WTC11 (cell line): ENCODE measurements at regions not wholly inside any gene's neighbourhood (a gene's known extent, or its start where the extent isn't known, plus 50 kb on each side); places are given as distances from the start of the nearest gene placed in this dataset.

Experiments
- ATAC-seq: fragments of 200-7000 bp; cut with Tn5 transposase; 2 replicates; pipeline ENCODE4 v1.10.0; 2021; ENCODE audit warnings: mild to moderate bottlenecking, moderate library complexity
- CTCF ChIA-PET: fragments of 300-600 bp; sonication (Branson Sonifier 250); formaldehyde crosslinking; loops from one replicate; lab custom pipeline; 2021; ENCODE audit warnings: antibody characterized with exemption; lab: Charles Lee
- POLR2A ChIA-PET: fragments of 350-600 bp; sonication (Branson Sonifier 250); formaldehyde crosslinking; loops from one replicate; lab custom pipeline; 2021; ENCODE audit warnings: antibody characterized with exemption; lab: Charles Lee
- DNase-seq: peaks from one replicate; pipeline ENCODE4 v3.0.0; 2021; ENCODE audit warnings: low spot score
- H3K27ac Mint-ChIP-seq: 2 replicates; pipeline ENCODE4 v1.8.0; 2021; ENCODE audit warnings: mixed read lengths
- H3K27me3 Mint-ChIP-seq: 2 replicates; pipeline ENCODE4 v1.8.0; 2021; ENCODE audit warnings: low read depth, mild to moderate bottlenecking, moderate library complexity, mixed read lengths
- H3K36me3 Mint-ChIP-seq: 2 replicates; pipeline ENCODE4 v1.8.0; 2021; ENCODE audit warnings: mixed read lengths
- H3K4me1 Mint-ChIP-seq: 2 replicates; pipeline ENCODE4 v1.8.0; 2022; ENCODE audit warnings: mixed read lengths
- H3K4me3 Mint-ChIP-seq: 2 replicates; pipeline ENCODE4 v1.8.0; 2021; ENCODE audit warnings: mild to moderate bottlenecking, moderate library complexity, mixed read lengths
- H3K9me3 Mint-ChIP-seq: 2 replicates; pipeline ENCODE4 v1.8.0; 2021; ENCODE audit warnings: mixed read lengths
- CBFB ChIP-seq: sonication (generic); formaldehyde crosslinking; IDR thresholded peaks from 2 replicates; pipeline ENCODE4 v1.8.1; 2022; ENCODE audit warnings: mild to moderate bottlenecking, low read depth, missing genetic modification reagents
- FOXK1 ChIP-seq: sonication (generic); formaldehyde crosslinking; IDR thresholded peaks from 2 replicates; pipeline ENCODE4 v1.8.0; 2022; ENCODE audit warnings: mild to moderate bottlenecking, moderate library complexity, missing genetic modification reagents
- JUN ChIP-seq: sonication (generic); formaldehyde crosslinking; IDR thresholded peaks from 2 replicates; pipeline ENCODE4 v1.8.0; 2023; ENCODE audit warnings: mild to moderate bottlenecking, missing genetic modification reagents
- MYBL2 ChIP-seq: sonication (generic); formaldehyde crosslinking; IDR thresholded peaks from 2 replicates; pipeline ENCODE4 v1.8.1; 2023; ENCODE audit warnings: mild to moderate bottlenecking, moderate library complexity, missing genetic modification reagents
- NFATC4 ChIP-seq: fragments of 250-450 bp; sonication (Bioruptor Pico); IDR thresholded peaks from 2 replicates; pipeline ENCODE4 v1.9.0; 2021; ENCODE audit warnings: mild to moderate bottlenecking
- NR2C2 ChIP-seq: sonication (generic); formaldehyde crosslinking; IDR thresholded peaks from 2 replicates; pipeline ENCODE4 v1.8.0; 2022; ENCODE audit warnings: mild to moderate bottlenecking, missing genetic modification reagents
- PRRX2 ChIP-seq: fragments of 250-450 bp; sonication (Bioruptor Pico); IDR thresholded peaks from 2 replicates; pipeline ENCODE4 v1.8.0; 2021; ENCODE audit warnings: mild to moderate bottlenecking
- RORB ChIP-seq: fragments of 250-450 bp; sonication (Bioruptor Pico); IDR thresholded peaks from 2 replicates; pipeline ENCODE4 v1.9.0; 2021; ENCODE audit warnings: mild to moderate bottlenecking
- TCF7 ChIP-seq: sonication (generic); formaldehyde crosslinking; IDR thresholded peaks from 2 replicates; pipeline ENCODE4 v1.8.0; 2022; ENCODE audit warnings: mild to moderate bottlenecking, low read depth, missing genetic modification reagents, moderate library complexity
- ZNF138 ChIP-seq: sonication (generic); formaldehyde crosslinking; conservative IDR thresholded peaks from 2 replicates; pipeline ENCODE4 v1.8.1; 2022; ENCODE audit warnings: mild to moderate bottlenecking, moderate library complexity, missing genetic modification reagents
- ZNF219 ChIP-seq: sonication (generic); formaldehyde crosslinking; IDR thresholded peaks from 2 replicates; pipeline ENCODE4 v1.8.0; 2023; ENCODE audit warnings: missing genetic modification reagents, mild to moderate bottlenecking, borderline replicate concordance
- ZNF423 ChIP-seq: fragments of 250-450 bp; sonication (Bioruptor Pico); IDR thresholded peaks from 2 replicates; pipeline ENCODE4 v2.1.2; 2022; ENCODE audit warnings: mild to moderate bottlenecking, moderate library complexity
- ZNF671 ChIP-seq: fragments of 250-450 bp; sonication (Bioruptor Pico); IDR thresholded peaks from 2 replicates; pipeline ENCODE4 v1.8.0; 2021; ENCODE audit warnings: mild to moderate bottlenecking
- TF ChIP-seq, protein P1 (sequence below): sonication (generic); formaldehyde crosslinking; IDR thresholded peaks from 2 replicates; pipeline ENCODE4 v1.8.0; 2022; ENCODE audit warnings: mild to moderate bottlenecking, missing genetic modification reagents
- TF ChIP-seq, protein P2 (sequence below): sonication (generic); formaldehyde crosslinking; IDR thresholded peaks from 2 replicates; pipeline ENCODE4 v1.8.1; 2023; ENCODE audit warnings: mild to moderate bottlenecking, missing genetic modification reagents
- TF ChIP-seq, protein P3 (sequence below): sonication (generic); formaldehyde crosslinking; IDR thresholded peaks from 2 replicates; pipeline ENCODE4 v1.8.0; 2022; ENCODE audit warnings: mild to moderate bottlenecking, missing genetic modification reagents
- TF ChIP-seq, protein P4 (sequence below): fragments of 250-450 bp; sonication (Bioruptor Pico); IDR thresholded peaks from 2 replicates; pipeline ENCODE4 v1.9.0; 2021; ENCODE audit warnings: mild to moderate bottlenecking
- TF ChIP-seq, protein P5 (sequence below): sonication (generic); formaldehyde crosslinking; IDR thresholded peaks from 2 replicates; pipeline ENCODE4 v1.8.1; 2023; ENCODE audit warnings: mild to moderate bottlenecking, missing genetic modification reagents, moderate library complexity
- TF ChIP-seq, protein P6 (sequence below): sonication (generic); formaldehyde crosslinking; IDR thresholded peaks from 2 replicates; pipeline ENCODE4 v1.8.0; 2023; ENCODE audit warnings: missing genetic modification reagents, mild to moderate bottlenecking, borderline replicate concordance
- TF ChIP-seq, protein P7 (sequence below): sonication (generic); formaldehyde crosslinking; IDR thresholded peaks from 2 replicates; pipeline ENCODE4 v1.8.0; 2022; ENCODE audit warnings: mild to moderate bottlenecking, missing genetic modification reagents

DNA sequence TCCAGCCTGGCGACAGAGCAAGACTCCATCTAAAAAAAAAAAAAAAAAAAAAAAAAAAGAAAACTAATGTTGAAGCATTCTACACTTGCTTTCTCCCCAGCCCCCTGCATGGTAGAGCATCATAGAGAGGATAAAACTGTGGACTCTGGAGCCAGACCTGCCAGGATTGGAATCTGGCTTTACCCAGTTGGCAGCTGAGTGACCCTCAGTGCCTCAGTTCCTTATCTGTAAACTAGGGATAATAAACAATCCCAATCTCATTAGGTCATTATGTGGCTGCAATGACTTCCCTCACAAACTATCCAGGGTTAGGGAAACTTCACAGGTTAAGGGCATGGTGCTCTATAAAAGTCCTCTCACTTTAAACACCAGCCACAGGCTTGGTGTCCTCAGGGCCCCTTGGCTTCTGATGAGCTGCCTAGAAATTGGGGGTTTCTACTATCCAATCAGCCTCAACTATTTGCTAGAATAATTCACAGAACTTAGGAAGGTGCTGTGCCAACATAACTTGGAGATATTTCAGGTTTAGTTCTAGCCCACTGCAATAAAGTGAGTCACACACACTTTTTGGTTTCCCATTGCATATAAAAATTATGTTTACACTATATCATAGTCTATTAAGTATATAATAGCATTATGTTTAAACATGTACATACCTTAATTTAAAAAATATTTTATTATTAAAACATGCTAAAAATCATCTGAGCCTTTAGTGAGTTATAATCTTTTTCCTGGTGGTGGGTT, 180.5 kb upstream of the B3GALT2 start:
- TF ChIP-seq, protein P1, sequence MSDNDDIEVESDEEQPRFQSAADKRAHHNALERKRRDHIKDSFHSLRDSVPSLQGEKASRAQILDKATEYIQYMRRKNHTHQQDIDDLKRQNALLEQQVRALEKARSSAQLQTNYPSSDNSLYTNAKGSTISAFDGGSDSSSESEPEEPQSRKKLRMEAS: no peak
- TF ChIP-seq PRRX2 (CRISPR knock-in tag): no peak
- no peak for TF ChIP-seq NFATC4 (CRISPR knock-in tag)
- no peak for TF ChIP-seq FOXK1 (CRISPR knock-in tag)
- TF ChIP-seq, protein P2, sequence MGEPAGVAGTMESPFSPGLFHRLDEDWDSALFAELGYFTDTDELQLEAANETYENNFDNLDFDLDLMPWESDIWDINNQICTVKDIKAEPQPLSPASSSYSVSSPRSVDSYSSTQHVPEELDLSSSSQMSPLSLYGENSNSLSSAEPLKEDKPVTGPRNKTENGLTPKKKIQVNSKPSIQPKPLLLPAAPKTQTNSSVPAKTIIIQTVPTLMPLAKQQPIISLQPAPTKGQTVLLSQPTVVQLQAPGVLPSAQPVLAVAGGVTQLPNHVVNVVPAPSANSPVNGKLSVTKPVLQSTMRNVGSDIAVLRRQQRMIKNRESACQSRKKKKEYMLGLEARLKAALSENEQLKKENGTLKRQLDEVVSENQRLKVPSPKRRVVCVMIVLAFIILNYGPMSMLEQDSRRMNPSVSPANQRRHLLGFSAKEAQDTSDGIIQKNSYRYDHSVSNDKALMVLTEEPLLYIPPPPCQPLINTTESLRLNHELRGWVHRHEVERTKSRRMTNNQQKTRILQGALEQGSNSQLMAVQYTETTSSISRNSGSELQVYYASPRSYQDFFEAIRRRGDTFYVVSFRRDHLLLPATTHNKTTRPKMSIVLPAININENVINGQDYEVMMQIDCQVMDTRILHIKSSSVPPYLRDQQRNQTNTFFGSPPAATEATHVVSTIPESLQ: no peak
- TF ChIP-seq ZNF423 (CRISPR knock-in tag): no peak
- no peak for TF ChIP-seq ZNF138 (CRISPR knock-in tag)
- TF ChIP-seq, protein P3, sequence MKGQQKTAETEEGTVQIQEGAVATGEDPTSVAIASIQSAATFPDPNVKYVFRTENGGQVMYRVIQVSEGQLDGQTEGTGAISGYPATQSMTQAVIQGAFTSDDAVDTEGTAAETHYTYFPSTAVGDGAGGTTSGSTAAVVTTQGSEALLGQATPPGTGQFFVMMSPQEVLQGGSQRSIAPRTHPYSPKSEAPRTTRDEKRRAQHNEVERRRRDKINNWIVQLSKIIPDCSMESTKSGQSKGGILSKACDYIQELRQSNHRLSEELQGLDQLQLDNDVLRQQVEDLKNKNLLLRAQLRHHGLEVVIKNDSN: no peak
- TF ChIP-seq JUN: no peak
- TF ChIP-seq, protein P4, sequence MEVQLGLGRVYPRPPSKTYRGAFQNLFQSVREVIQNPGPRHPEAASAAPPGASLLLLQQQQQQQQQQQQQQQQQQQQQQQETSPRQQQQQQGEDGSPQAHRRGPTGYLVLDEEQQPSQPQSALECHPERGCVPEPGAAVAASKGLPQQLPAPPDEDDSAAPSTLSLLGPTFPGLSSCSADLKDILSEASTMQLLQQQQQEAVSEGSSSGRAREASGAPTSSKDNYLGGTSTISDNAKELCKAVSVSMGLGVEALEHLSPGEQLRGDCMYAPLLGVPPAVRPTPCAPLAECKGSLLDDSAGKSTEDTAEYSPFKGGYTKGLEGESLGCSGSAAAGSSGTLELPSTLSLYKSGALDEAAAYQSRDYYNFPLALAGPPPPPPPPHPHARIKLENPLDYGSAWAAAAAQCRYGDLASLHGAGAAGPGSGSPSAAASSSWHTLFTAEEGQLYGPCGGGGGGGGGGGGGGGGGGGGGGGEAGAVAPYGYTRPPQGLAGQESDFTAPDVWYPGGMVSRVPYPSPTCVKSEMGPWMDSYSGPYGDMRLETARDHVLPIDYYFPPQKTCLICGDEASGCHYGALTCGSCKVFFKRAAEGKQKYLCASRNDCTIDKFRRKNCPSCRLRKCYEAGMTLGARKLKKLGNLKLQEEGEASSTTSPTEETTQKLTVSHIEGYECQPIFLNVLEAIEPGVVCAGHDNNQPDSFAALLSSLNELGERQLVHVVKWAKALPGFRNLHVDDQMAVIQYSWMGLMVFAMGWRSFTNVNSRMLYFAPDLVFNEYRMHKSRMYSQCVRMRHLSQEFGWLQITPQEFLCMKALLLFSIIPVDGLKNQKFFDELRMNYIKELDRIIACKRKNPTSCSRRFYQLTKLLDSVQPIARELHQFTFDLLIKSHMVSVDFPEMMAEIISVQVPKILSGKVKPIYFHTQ: no peak
- no peak for TF ChIP-seq ZNF219 (CRISPR knock-in tag)
- TF ChIP-seq NR2C2 (CRISPR knock-in tag): no peak
- TF ChIP-seq, protein P5, sequence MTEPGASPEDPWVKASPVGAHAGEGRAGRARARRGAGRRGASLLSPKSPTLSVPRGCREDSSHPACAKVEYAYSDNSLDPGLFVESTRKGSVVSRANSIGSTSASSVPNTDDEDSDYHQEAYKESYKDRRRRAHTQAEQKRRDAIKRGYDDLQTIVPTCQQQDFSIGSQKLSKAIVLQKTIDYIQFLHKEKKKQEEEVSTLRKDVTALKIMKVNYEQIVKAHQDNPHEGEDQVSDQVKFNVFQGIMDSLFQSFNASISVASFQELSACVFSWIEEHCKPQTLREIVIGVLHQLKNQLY (CRISPR knock-in tag): no peak
- no peak for TF ChIP-seq MYBL2 (CRISPR knock-in tag)
- TF ChIP-seq, protein P6, sequence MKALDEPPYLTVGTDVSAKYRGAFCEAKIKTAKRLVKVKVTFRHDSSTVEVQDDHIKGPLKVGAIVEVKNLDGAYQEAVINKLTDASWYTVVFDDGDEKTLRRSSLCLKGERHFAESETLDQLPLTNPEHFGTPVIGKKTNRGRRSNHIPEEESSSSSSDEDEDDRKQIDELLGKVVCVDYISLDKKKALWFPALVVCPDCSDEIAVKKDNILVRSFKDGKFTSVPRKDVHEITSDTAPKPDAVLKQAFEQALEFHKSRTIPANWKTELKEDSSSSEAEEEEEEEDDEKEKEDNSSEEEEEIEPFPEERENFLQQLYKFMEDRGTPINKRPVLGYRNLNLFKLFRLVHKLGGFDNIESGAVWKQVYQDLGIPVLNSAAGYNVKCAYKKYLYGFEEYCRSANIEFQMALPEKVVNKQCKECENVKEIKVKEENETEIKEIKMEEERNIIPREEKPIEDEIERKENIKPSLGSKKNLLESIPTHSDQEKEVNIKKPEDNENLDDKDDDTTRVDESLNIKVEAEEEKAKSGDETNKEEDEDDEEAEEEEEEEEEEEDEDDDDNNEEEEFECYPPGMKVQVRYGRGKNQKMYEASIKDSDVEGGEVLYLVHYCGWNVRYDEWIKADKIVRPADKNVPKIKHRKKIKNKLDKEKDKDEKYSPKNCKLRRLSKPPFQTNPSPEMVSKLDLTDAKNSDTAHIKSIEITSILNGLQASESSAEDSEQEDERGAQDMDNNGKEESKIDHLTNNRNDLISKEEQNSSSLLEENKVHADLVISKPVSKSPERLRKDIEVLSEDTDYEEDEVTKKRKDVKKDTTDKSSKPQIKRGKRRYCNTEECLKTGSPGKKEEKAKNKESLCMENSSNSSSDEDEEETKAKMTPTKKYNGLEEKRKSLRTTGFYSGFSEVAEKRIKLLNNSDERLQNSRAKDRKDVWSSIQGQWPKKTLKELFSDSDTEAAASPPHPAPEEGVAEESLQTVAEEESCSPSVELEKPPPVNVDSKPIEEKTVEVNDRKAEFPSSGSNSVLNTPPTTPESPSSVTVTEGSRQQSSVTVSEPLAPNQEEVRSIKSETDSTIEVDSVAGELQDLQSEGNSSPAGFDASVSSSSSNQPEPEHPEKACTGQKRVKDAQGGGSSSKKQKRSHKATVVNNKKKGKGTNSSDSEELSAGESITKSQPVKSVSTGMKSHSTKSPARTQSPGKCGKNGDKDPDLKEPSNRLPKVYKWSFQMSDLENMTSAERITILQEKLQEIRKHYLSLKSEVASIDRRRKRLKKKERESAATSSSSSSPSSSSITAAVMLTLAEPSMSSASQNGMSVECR (CRISPR knock-in tag): no peak
- no peak for TF ChIP-seq CBFB
- TF ChIP-seq ZNF671 (CRISPR knock-in tag): no peak
- no peak for TF ChIP-seq RORB
- no peak for TF ChIP-seq TCF7
- TF ChIP-seq, protein P7, sequence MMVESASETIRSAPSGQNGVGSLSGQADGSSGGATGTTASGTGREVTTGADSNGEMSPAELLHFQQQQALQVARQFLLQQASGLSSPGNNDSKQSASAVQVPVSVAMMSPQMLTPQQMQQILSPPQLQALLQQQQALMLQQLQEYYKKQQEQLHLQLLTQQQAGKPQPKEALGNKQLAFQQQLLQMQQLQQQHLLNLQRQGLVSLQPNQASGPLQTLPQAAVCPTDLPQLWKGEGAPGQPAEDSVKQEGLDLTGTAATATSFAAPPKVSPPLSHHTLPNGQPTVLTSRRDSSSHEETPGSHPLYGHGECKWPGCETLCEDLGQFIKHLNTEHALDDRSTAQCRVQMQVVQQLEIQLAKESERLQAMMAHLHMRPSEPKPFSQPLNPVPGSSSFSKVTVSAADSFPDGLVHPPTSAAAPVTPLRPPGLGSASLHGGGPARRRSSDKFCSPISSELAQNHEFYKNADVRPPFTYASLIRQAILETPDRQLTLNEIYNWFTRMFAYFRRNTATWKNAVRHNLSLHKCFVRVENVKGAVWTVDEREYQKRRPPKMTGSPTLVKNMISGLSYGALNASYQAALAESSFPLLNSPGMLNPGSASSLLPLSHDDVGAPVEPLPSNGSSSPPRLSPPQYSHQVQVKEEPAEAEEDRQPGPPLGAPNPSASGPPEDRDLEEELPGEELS: no peak
- CTCF ChIA-PET: no interaction called here

More for the DNA sequence above, 180.5 kb upstream of the B3GALT2 start:
- ATAC-seq (no peak), DNase-seq (no peak)
- Mint-ChIP-seq H3K36me3 (no peaks in the 10 kb centered on the region), H3K27ac (no peak overlapping the region), H3K27me3 (no peaks in the 10 kb centered on the region), H3K9me3 (no peaks in the 10 kb centered on the region), H3K4me3 (no peak overlapping the region), H3K4me1 (no peaks in the 10 kb centered on the region)
- POLR2A ChIA-PET: no interaction called here
